HUES6 (cell line): ENCODE measurements at regions not wholly inside any gene's neighbourhood (a gene's known extent, or its start where the extent isn't known, plus 50 kb on each side); places are given as distances from the start of the nearest gene placed in this dataset.

Experiments
- H3K27ac ChIP-seq: 2 replicates; pipeline ENCODE4 v1.7.0; 2013; ENCODE audit warnings: low read depth, mild to moderate bottlenecking, low read length, inconsistent platforms
- H3K27me3 ChIP-seq: 2 replicates; pipeline ENCODE4 v1.6.1; 2013; ENCODE audit warnings: low read length; ENCODE audit not compliant: control insufficient read depth, insufficient read depth
- H3K36me3 ChIP-seq: 2 replicates; pipeline ENCODE4 v1.6.1; 2013; ENCODE audit warnings: low read length; ENCODE audit not compliant: control insufficient read depth, insufficient read depth
- H3K4me1 ChIP-seq: 2 replicates; pipeline ENCODE4 v1.6.1; 2013; ENCODE audit warnings: low read length; ENCODE audit not compliant: control insufficient read depth, insufficient read depth
- H3K4me3 ChIP-seq: 2 replicates; pipeline ENCODE4 v1.5.1; 2013; ENCODE audit warnings: low read depth, low read length
- H3K9ac ChIP-seq: one replicate; pipeline ENCODE4 v1.6.1; 2013; ENCODE audit warnings: mild to moderate bottlenecking, low read length
- H3K9me3 ChIP-seq: 2 replicates; pipeline ENCODE4 v1.6.1; 2013; ENCODE audit warnings: low read depth, low read length; ENCODE audit not compliant: control insufficient read depth, insufficient read depth

- no peaks in the 10 kb centered on the region for H3K9me3 ChIP-seq
These were observed 243.3 kb upstream of the NCKAP5 start for GRCh38 chr2:133811409-133812125.

GRCh38 chr2:133812826-133813617, 244.8 kb upstream of the NCKAP5 start:
- no peak overlapping the region for H3K27ac ChIP-seq
- H3K27me3 ChIP-seq: no peaks in the 10 kb centered on the region
- no peak overlapping the region for H3K4me3 ChIP-seq
- H3K36me3 ChIP-seq: no peaks in the 10 kb centered on the region
- 0 out of 2 replicates have a peak, but pooled peaks cover 4% of the 10 kb centered on the region for H3K4me1 ChIP-seq
- H3K9ac ChIP-seq: no peak overlapping the region
- no peaks in the 10 kb centered on the region for H3K9me3 ChIP-seq

More at GRCh38 chr2:133811409-133812125, 243.3 kb upstream of the NCKAP5 start:
- Histone ChIP-seq H3K27ac (no peak overlapping the region), H3K36me3 (no peaks in the 10 kb centered on the region), H3K4me3 (no peak overlapping the region), H3K9ac (no peak overlapping the region), H3K27me3 (no peaks in the 10 kb centered on the region), H3K4me1 (0 out of 2 replicates have a peak, but pooled peaks cover 4% of the 10 kb centered on the region)

DNA sequence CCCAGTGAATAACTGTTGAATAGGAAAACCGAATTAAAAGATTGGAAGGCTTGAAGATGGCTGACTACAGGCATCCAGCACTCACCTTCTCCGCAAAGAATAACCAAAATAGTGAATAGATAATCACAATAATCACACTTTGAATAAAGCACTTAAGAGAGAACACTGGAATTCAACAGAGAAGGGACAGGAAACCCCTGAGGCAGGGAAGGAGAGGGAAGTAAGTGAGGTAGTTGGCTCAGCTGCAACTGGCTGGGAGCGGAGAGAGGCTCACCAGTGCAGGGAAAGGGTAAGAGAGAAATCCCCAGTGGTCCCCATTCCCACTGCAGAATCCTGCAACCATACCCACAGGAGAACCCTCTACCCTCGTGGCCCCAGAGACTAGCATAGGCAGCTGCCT, 246.6 kb upstream of the NCKAP5 start:
- H3K36me3 ChIP-seq: no peaks in the 10 kb centered on the region
- H3K4me1 ChIP-seq: 0 out of 2 replicates have a peak, but pooled peaks cover 4% of the 10 kb centered on the region
- H3K9me3 ChIP-seq: no peaks in the 10 kb centered on the region
- no peak overlapping the region for H3K4me3 ChIP-seq
- no peaks in the 10 kb centered on the region for H3K27me3 ChIP-seq
- no peak overlapping the region for H3K9ac ChIP-seq
- H3K27ac ChIP-seq: no peak overlapping the region

GRCh38 chr2:133816037-133816436, 247.8 kb upstream of the NCKAP5 start:
- no peaks in the 10 kb centered on the region for H3K9me3 ChIP-seq
- no peaks in the 10 kb centered on the region for H3K27me3 ChIP-seq
- no peak overlapping the region for H3K9ac ChIP-seq
- no peaks in the 10 kb centered on the region for H3K36me3 ChIP-seq
- no peak overlapping the region for H3K27ac ChIP-seq
- 0 out of 2 replicates have a peak, but pooled peaks cover 4% of the 10 kb centered on the region for H3K4me1 ChIP-seq
- H3K4me3 ChIP-seq: no peak overlapping the region

DNA sequence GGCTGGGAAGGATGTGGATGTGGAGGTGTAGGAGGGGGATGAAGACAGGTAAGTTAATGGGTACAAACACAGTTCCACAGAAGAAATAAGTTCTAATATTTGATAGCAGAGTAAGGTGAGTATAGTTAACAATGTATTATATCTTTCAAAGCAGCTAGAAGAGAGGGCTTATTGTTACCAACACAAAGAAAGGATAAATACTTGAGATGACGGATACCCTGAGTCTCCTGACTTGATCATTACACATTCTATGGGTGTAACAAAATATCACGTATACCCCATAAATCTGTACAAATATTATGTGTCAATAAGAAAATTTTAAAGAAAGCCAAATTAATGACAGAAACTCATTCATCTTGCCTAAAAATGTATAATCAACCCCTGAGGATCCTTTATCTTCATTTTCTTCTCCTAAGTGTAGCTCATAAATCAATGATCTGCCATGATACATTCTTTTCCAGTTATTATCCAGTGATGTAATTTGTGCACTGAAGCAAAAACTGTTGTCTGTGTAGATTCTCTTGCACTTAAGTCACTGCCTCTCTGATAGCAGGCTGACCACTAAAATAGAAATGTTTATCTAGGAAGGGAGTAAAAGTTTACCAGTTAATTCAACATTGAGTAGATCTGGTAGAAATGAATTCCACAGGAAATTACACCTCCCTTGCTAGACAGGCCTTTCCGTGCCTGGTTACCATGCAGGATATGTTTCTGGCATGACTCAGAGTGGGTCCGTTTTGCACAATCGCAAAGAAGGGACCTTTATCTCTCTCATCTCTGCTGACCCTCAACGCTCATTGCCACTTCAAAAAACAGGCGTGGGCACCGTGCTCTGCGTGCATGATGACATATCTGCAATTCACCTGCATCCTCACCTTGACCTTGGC, 249.7 kb upstream of the NCKAP5 start:
- Histone ChIP-seq H3K9me3 (no peaks in the 10 kb centered on the region), H3K27ac (no peak overlapping the region), H3K27me3 (no peaks in the 10 kb centered on the region), H3K9ac (no peak overlapping the region), H3K4me1 (0 out of 2 replicates have a peak, but pooled peaks cover 4% of the 10 kb centered on the region), H3K36me3 (no peaks in the 10 kb centered on the region), H3K4me3 (no peak overlapping the region)

GRCh38 chr2:133818661-133819060, 250.4 kb upstream of the NCKAP5 start:
- Histone ChIP-seq H3K4me3 (no peak overlapping the region), H3K27me3 (no peaks in the 10 kb centered on the region), H3K9ac (no peak overlapping the region), H3K27ac (no peak overlapping the region), H3K9me3 (no peaks in the 10 kb centered on the region), H3K36me3 (no peaks in the 10 kb centered on the region), H3K4me1 (0 out of 2 replicates have a peak, but pooled peaks cover 4% of the 10 kb centered on the region)

- 0 out of 2 replicates have a peak, but pooled peaks cover 4% of the 10 kb centered on the region for H3K4me1 ChIP-seq
- no peak overlapping the region for H3K4me3 ChIP-seq
- H3K36me3 ChIP-seq: no peaks in the 10 kb centered on the region
- H3K9me3 ChIP-seq: no peaks in the 10 kb centered on the region
- H3K27ac ChIP-seq: no peak overlapping the region
- no peak overlapping the region for H3K9ac ChIP-seq
- no peaks in the 10 kb centered on the region for H3K27me3 ChIP-seq
These were observed 251.6 kb upstream of the NCKAP5 start for GRCh38 chr2:133819906-133820305.

GRCh38 chr2:133821107-133821760, 253.0 kb upstream of the NCKAP5 start:
- Histone ChIP-seq H3K27me3 (no peaks in the 10 kb centered on the region), H3K4me3 (no peak overlapping the region), H3K36me3 (no peaks in the 10 kb centered on the region), H3K9me3 (no peaks in the 10 kb centered on the region), H3K9ac (no peak overlapping the region), H3K4me1 (no peaks in the 10 kb centered on the region), H3K27ac (no peak overlapping the region)

GRCh38 chr2:133822517-133823225, 254.4 kb upstream of the NCKAP5 start:
- H3K4me1 ChIP-seq: no peaks in the 10 kb centered on the region
- no peak overlapping the region for H3K4me3 ChIP-seq
- no peak overlapping the region for H3K9ac ChIP-seq
- H3K36me3 ChIP-seq: no peaks in the 10 kb centered on the region
- no peaks in the 10 kb centered on the region for H3K27me3 ChIP-seq
- H3K27ac ChIP-seq: no peak overlapping the region
- no peaks in the 10 kb centered on the region for H3K9me3 ChIP-seq

GRCh38 chr2:133823226-133823550, 254.9 kb upstream of the NCKAP5 start:
- no peaks in the 10 kb centered on the region for H3K27me3 ChIP-seq
- H3K9ac ChIP-seq: no peak overlapping the region
- H3K36me3 ChIP-seq: no peaks in the 10 kb centered on the region
- H3K4me1 ChIP-seq: no peaks in the 10 kb centered on the region
- H3K4me3 ChIP-seq: no peak overlapping the region
- H3K9me3 ChIP-seq: no peaks in the 10 kb centered on the region
- H3K27ac ChIP-seq: no peak overlapping the region
